ENCODE measurements at regions not wholly inside any gene's neighbourhood (a gene's known extent, or its start where the extent isn't known, plus 50 kb on each side); places are given as distances from the start of the nearest gene placed in this dataset.

- no peak for TF ChIP-seq POLR2AphosphoS5 (IDR thresholded peaks at IDR 0.05; ENCODE audit: low read depth, low read length)
- TF ChIP-seq SIN3A (IDR thresholded peaks at IDR 0.05; ENCODE audit: borderline replicate concordance, insufficient read depth, low read depth, low read length): no peak
- no peak for TF ChIP-seq TCF7L2 (IDR thresholded peaks at IDR 0.05; ENCODE audit: low read depth, low read length)
- TF ChIP-seq CTCF (IDR thresholded peaks at IDR 0.05): no peak
Measured at GRCh38 chr7:136079066-136079465, 101.9 kb upstream of the MTPN start.

All from Panc1 (cell line).